Mucosa of rectum (tissue), 2 donors: ENCODE measurements at regions not wholly inside any gene's neighbourhood (a gene's known extent, or its start where the extent isn't known, plus 50 kb on each side); places are given as distances from the start of the nearest gene placed in this dataset.
"Not testable (repeated sequence)": the region's sequence is repeated elsewhere in the genome, so short reads cannot be mapped to it uniquely, and the experiment has no call there.

ENCODE experiments used
- H3K27ac ChIP-seq, 2 donors: one replicate each; pipeline ENCODE4 v1.7.0; 2013; ENCODE audit warnings: inconsistent platforms in 2 of 2, low read depth in 2 of 2, low read length in 2 of 2
- H3K27me3 ChIP-seq, 2 donors: one replicate each; pipeline ENCODE4 v1.7.0; 2013; ENCODE audit warnings: low read length in 2 of 2; ENCODE audit not compliant: control insufficient read depth in 2 of 2, insufficient read depth in 2 of 2
- H3K36me3 ChIP-seq, 2 donors: one replicate each; pipeline ENCODE4 v1.7.0; 2013; ENCODE audit warnings: low read length in 2 of 2; ENCODE audit not compliant: control insufficient read depth in 2 of 2, insufficient read depth in 2 of 2
- H3K4me1 ChIP-seq, 2 donors: one replicate each; pipeline ENCODE4 v1.7.0; 2013; ENCODE audit warnings: low read length in 2 of 2, mild to moderate bottlenecking in 1 of 2; ENCODE audit not compliant: control insufficient read depth in 2 of 2, insufficient read depth in 2 of 2
- H3K4me3 ChIP-seq, 2 donors: one replicate each; pipeline ENCODE4 v1.7.0; 2013; ENCODE audit warnings: low read length in 2 of 2
- H3K9ac ChIP-seq, 2 donors: one replicate each; pipeline ENCODE4 v1.7.0; 2013; ENCODE audit warnings: low read length in 2 of 2, low read depth in 1 of 2, mild to moderate bottlenecking in 1 of 2
- H3K9me3 ChIP-seq, 2 donors: one replicate each; pipeline ENCODE4 v1.7.0; 2013; ENCODE audit warnings: low read length in 2 of 2; ENCODE audit not compliant: control insufficient read depth in 2 of 2
- donor health status: healthy.
- donor health status: Normal muscosa, but diverticular disease.

DNA sequence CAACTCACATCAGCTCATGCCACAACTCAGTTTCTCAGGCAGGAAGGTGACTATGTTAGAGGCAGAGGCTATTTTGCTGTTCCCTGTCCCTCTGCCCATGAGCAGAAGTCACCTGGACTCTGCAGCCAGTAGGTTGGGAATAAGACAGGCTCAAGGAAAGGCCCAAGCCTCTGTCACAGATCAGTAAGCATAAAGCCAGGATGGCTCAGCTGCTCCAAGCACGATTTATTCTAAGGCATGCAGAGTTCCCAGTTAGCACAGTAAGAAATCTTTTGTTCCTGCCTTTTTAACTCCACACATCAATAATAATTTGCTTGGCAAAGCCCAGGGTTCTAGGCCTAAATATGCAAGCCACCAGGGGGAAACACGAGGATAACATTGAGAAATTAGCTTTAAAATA is 249.0 kb upstream of the ADRA1B start:
- H3K27me3 ChIP-seq = no peaks in the 10 kb centered on the region
- no peaks in the 10 kb centered on the region for H3K9me3 ChIP-seq
- H3K4me1 ChIP-seq = no peaks in the 10 kb centered on the region
- H3K9ac ChIP-seq = no peak overlapping the region
- no peak overlapping the region for H3K4me3 ChIP-seq
- H3K36me3 ChIP-seq = no peaks in the 10 kb centered on the region
- no peak overlapping the region for H3K27ac ChIP-seq

DNA sequence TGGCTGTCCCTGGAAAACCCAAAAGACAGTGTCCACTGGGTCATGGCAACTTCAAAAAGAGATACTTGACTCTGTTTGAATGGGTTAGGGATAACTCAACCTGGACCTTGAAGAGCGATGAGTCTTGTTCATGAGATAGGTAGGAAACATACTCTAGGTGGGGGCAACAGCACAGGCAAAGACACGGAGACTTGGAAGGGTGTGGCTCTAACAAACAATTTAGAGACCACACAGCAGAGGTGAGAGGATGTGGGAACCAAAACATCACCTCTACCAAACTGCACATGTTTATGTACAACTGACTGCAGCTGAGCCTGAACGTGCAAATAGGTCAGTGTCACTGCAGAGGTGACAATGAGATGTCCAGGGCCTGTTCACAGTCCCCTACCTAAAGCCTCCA is 247.7 kb upstream of the ADRA1B start:
- Histone ChIP-seq H3K9me3 (no peaks in the 10 kb centered on the region), H3K27ac (no peak overlapping the region), H3K4me3 (no peak overlapping the region), H3K27me3 (no peaks in the 10 kb centered on the region), H3K36me3 (no peaks in the 10 kb centered on the region), H3K9ac (no peak overlapping the region), H3K4me1 (no peaks in the 10 kb centered on the region)

DNA sequence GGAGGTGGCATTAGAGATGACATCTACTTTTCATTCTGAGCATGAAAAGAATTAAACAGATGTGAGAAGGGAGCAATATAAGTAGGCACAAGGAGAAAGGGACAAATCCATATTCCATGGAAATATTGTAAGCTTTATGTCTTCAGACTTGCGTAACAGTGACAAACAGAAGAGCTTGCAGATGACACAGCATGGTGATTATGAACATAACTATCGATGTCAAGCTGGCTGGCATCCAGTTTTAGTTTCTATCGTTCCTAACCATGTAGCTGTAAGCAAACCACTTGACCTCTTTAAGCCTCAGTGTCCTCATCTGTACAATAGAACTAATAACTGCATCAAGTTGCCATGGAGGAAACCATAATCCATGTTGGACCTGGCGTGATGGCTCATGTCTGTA is 246.7 kb upstream of the ADRA1B start:
- no peaks in the 10 kb centered on the region for H3K4me1 ChIP-seq
- no peaks in the 10 kb centered on the region for H3K36me3 ChIP-seq
- no peaks in the 10 kb centered on the region for H3K9me3 ChIP-seq
- no peak overlapping the region for H3K27ac ChIP-seq
- H3K27me3 ChIP-seq = no peaks in the 10 kb centered on the region
- no peak overlapping the region for H3K4me3 ChIP-seq
- no peak overlapping the region for H3K9ac ChIP-seq

DNA sequence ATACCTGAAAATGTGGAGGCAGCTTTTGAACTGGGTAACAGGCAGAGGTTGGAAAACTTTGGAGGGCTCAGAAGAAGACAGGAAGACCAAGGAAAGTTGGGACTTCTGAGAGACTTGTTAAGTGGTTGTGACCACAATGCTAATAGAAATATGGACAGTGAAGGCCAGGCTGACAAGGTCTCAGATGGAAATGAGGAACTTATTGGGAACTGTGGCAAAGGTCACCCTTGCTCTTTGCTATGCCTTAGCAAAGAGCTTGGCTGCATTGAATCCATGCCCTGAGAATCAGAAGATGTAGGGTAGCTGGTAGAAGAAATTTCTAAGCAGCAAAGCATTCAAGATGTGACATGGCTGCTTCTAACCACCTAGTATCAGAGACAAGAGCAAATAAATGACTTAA is 244.4 kb upstream of the ADRA1B start:
- no peaks in the 10 kb centered on the region for H3K9me3 ChIP-seq
- H3K9ac ChIP-seq = no peak overlapping the region
- H3K27me3 ChIP-seq = no peaks in the 10 kb centered on the region
- no peaks in the 10 kb centered on the region for H3K36me3 ChIP-seq
- no peak overlapping the region for H3K4me3 ChIP-seq
- H3K27ac ChIP-seq = no peak overlapping the region
- H3K4me1 ChIP-seq = no peaks in the 10 kb centered on the region

DNA sequence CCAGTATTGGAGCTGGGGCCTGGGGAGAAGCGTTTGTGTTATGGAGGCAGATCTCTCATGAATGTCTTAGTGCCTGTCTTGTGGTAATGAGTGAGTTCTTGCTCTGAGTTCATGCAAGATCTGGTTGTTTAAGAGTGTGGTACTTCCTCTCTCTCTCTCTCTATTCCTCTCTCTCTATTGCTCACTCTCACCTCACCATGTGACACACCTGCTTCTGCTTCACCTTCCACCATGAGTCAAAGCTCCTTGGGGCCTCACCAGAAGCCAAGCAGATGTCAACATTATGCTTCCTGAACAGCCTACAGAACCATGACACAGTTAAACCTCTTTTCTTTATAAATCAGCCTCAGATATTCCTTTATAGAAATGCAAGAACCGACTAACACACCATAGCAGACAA is 242.7 kb upstream of the ADRA1B start:
- no peak overlapping the region for H3K9ac ChIP-seq
- H3K27ac ChIP-seq = no peak overlapping the region
- H3K36me3 ChIP-seq = no peaks in the 10 kb centered on the region
- H3K4me1 ChIP-seq = no peaks in the 10 kb centered on the region
- no peaks in the 10 kb centered on the region for H3K9me3 ChIP-seq
- H3K4me3 ChIP-seq = no peak overlapping the region
- H3K27me3 ChIP-seq = no peaks in the 10 kb centered on the region

DNA sequence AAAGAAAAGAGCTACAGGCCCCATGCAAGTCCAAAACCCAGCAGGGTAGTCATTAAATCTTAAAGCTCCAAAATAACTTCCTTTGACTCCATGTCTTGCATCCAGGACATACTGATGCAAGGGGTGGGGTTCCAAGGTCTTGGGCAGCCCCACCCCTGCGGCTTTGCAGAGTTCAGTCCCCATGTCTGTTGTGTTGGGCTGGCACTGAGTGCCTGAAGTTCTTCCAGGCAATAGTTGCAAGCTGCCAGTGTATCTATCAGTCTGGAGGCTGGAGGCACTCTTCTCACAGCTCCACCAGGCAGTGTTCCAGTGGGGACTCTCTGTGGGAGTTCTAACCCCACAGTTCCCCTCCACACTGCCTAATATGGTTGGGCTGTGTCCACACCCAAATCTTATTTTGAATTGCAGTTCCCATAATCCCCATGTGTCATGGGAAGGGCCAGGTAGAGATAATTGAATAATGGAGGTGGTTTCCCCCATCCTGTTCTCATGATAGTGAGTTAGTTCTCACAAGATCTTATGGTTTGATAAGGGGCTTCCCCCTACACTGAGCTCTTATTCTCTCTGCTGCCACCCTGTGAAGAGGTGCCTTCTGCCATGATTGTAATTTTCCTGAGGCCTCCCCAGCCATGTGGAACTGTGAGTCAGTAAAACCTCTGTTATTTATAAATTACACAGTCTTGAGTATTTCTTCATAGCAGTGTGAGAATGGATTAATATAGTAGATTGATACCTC is 237.5 kb upstream of the ADRA1B start:
- no peaks in the 10 kb centered on the region for H3K27me3 ChIP-seq
- no peaks in the 10 kb centered on the region for H3K36me3 ChIP-seq
- no peak overlapping the region for H3K9ac ChIP-seq

DNA sequence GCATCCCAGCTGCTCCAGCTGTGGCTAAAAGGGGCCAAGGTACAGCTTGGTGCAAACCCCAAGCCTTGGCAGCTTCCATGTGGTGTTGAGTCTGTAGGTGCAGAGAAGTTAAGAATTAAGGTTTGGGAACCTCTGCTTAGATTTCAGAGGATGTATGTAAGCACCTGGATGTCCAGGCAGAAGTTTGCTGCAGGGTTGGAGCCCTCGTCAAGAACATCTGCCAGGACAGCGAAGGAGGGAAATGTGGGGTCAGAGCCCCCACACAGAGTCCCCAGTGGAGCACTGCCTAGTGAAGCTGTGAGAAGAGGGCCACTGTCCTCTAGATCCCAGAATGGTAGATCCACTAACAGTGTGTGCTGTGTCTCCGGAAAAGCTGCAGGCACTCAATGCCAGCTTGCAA is 236.2 kb upstream of the ADRA1B start:
- no peaks in the 10 kb centered on the region for H3K36me3 ChIP-seq
- H3K4me1 ChIP-seq = no peaks in the 10 kb centered on the region
- H3K9me3 ChIP-seq = peaks cover 0 to 4% of the 10 kb centered on the region in 2 donors
- H3K9ac ChIP-seq = no peak overlapping the region
- H3K27me3 ChIP-seq = no peaks in the 10 kb centered on the region
- H3K4me3 ChIP-seq = no peak overlapping the region
- no peak overlapping the region for H3K27ac ChIP-seq

More for the DNA sequence above, 237.5 kb upstream of the ADRA1B start:
- Histone ChIP-seq H3K27ac (no peak overlapping the region), H3K4me3 (no peak overlapping the region), H3K9me3 (peaks cover 0 to 4% of the 10 kb centered on the region in 2 donors), H3K4me1 (no peaks in the 10 kb centered on the region)

DNA sequence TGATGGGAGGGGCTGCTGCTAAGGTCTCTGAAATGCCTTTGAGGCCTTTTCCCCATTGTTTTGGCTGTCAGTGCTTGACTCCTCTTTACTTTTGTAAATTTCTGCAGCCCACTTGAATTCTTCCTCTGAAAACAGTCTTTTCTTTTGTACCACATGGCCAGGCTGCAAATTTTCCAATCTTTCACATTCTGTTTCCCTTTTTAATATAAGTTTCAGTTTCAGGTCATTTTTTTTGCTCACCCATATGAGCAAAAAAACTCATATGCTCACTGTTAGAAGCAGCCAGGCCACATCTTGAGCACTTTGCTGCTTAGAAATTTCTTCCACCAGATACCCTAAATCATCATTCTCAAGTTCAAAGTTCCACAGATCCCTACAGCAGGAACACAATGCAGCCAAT is 234.6 kb upstream of the ADRA1B start:
- no peak overlapping the region for H3K9ac ChIP-seq
- H3K27me3 ChIP-seq = no peaks in the 10 kb centered on the region
- H3K36me3 ChIP-seq = no peaks in the 10 kb centered on the region
- peaks cover 0 to 4% of the 10 kb centered on the region in 2 donors for H3K9me3 ChIP-seq
- no peak overlapping the region for H3K4me3 ChIP-seq
- H3K4me1 ChIP-seq = no peaks in the 10 kb centered on the region
- H3K27ac ChIP-seq = no peak overlapping the region

DNA sequence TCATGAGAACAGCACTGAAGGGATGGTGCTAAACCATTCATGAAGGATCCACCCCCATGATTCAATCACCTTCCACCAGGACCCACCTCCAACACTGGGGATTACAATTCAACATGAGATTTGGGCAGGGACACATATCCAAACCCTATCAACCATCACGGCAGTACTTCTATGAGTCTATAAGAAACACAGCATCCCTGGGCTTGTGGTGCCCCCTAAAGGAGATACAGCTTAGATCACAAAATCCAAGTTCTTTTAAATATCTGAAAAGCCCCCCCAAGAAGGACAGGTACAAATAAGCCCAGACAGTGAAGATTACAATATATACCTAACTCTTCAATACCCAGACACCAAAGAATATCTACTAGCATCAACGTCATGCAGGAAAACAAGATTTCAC is 233.7 kb upstream of the ADRA1B start:
- H3K36me3 ChIP-seq = no peaks in the 10 kb centered on the region
- H3K4me3 ChIP-seq = no peak overlapping the region
- H3K9ac ChIP-seq = no peak overlapping the region
- no peaks in the 10 kb centered on the region for H3K4me1 ChIP-seq
- H3K27me3 ChIP-seq = no peaks in the 10 kb centered on the region
- H3K27ac ChIP-seq = no peak overlapping the region
- H3K9me3 ChIP-seq = peaks cover 0 to 4% of the 10 kb centered on the region in 2 donors

DNA sequence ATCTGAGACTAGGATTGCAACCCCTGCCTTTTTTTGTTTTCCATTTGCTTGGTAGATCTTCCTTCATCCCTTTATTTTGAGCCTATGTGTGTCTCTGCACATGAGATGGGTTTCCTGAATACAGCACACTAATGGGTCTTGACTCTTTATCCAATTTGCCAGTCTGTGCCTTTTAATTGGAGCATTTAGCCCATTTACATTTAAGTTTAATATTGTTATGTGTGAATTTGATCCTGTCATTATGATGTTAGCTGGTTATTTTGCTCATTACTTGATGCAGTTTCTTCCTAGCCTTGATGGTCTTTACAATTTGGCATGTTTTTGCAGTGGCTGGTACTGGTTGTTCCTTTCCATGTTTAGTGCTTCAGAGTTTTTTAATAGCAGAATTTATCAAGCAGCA is 228.4 kb upstream of the ADRA1B start:
- not testable (repeated sequence) for H3K36me3 ChIP-seq, H3K9ac ChIP-seq

More for the DNA sequence above, 228.4 kb upstream of the ADRA1B start:
- H3K4me3 ChIP-seq, H3K27ac ChIP-seq, H3K4me1 ChIP-seq, H3K9me3 ChIP-seq, H3K27me3 ChIP-seq: not testable (repeated sequence)
